K562 (cell line): ENCODE measurements at regions not wholly inside any gene's neighbourhood (a gene's known extent, or its start where the extent isn't known, plus 50 kb on each side); places are given as distances from the start of the nearest gene placed in this dataset.

Experiments used
- ATAC-seq: fragments of 200-7000 bp; cut with Tn5 transposase; 3 replicates; pipeline ENCODE4 v1.9.1; 2020; ENCODE audit warnings: moderate library complexity
- BruUV-seq: library from RNA; stranded (reverse); fragments of 400-500 nt; replicated peaks from 2 replicates; lab custom pipeline; 2021; lab: Mats Ljungman, UMichigan
- CTCF ChIA-PET: fragments of 300-600 bp; formaldehyde crosslinking; extraction: SDS; loops from one replicate; lab custom pipeline; 2021; ENCODE audit warnings: low intra/inter-chr PET ratio; lab: Yijun Ruan, JAX
- POLR2A ChIA-PET: fragments of 300-600, 350-650 bp; sonication (Branson Sonifier 250); formaldehyde crosslinking; extraction: SDS; loops from one replicate; lab custom pipeline; 2021; ENCODE audit warnings: antibody characterized with exemption, inconsistent platforms; lab: Yijun Ruan, JAX
- DNase-seq, 4 experiments: peaks; one replicate each; pipeline versions ENCODE4 v3.0.0 to v3.0.0-alpha.2; 2011 to 2018; ENCODE audit warnings: low spot score in 3 of 4, mixed read lengths in 3 of 4; ENCODE audit errors: extremely low read depth in 1 of 4
- FAIRE-seq: peaks from 2 replicates; lab custom pipeline; 2011; peaks lifted over from hg19 to GRCh38; lab: Jason Lieb, UNC
- H2AFZ ChIP-seq: 2 replicates; pipeline ENCODE4 v1.6.0; 2011; ENCODE audit warnings: low read depth, low read length, control low read depth, inconsistent platforms
- H3K27ac ChIP-seq: fragments of 200-600 bp; 3 replicates; pipeline ENCODE4 v1.8.0; 2011; ENCODE audit warnings: low read depth, mild to moderate bottlenecking, control low read depth, inconsistent platforms, low read length, moderate library complexity, mixed read lengths; ENCODE audit errors: extremely low read depth
- H3K27me3 ChIP-seq, 2 experiments: fragments of 300-600 bp in 1 of 2; 2 replicates in 1 of 2; 3 replicates in 1 of 2; pipeline versions ENCODE4 v1.6.0 to v1.8.0; 2011; ENCODE audit warnings: inconsistent platforms in 2 of 2, low read length in 2 of 2, mild to moderate bottlenecking in 1 of 2, mixed read lengths in 1 of 2, moderate library complexity in 1 of 2; ENCODE audit not compliant: control insufficient read depth in 2 of 2, insufficient read depth in 2 of 2
- H3K36me3 ChIP-seq: fragments of 300-600 bp; 3 replicates; pipeline ENCODE4 v1.8.0; 2011; ENCODE audit warnings: mild to moderate bottlenecking, low read length, inconsistent platforms; ENCODE audit not compliant: control insufficient read depth, insufficient read depth
- H3K4me1 ChIP-seq, 2 experiments: fragments of 200-600 bp in 1 of 2; replicated peaks in 1 of 2; 2 replicates in 1 of 2; 3 replicates in 1 of 2; pipeline versions ENCODE4 v1.5.1 to v1.8.0; 2011; ENCODE audit warnings: inconsistent platforms in 2 of 2, low read length in 2 of 2, mild to moderate bottlenecking in 1 of 2, mixed read lengths in 1 of 2, moderate library complexity in 1 of 2; ENCODE audit not compliant: control insufficient read depth in 2 of 2, insufficient read depth in 2 of 2
- H3K4me2 ChIP-seq: 2 replicates; pipeline ENCODE4 v1.6.1; 2011; ENCODE audit warnings: low read length, control low read depth, inconsistent platforms, mixed read lengths; ENCODE audit not compliant: insufficient read depth
- H3K4me3 ChIP-seq: fragments of 200-600 bp; sonication (generic), shearing (Covaris generic); 2 replicates; pipeline ENCODE4 v1.5.1; 2016; ENCODE audit warnings: control low read depth, inconsistent platforms
- H3K79me2 ChIP-seq: fragments of 200-600 bp; 3 replicates; pipeline ENCODE4 v1.8.0; 2011; ENCODE audit warnings: low read length, inconsistent platforms; ENCODE audit not compliant: control insufficient read depth, insufficient read depth
- H3K9ac ChIP-seq, 2 experiments: 2 replicates each; pipeline versions ENCODE4 v1.6.0 to v1.6.1; 2011; ENCODE audit warnings: low read depth in 2 of 2, low read length in 2 of 2, control low read depth in 1 of 2, inconsistent platforms in 1 of 2, mild to moderate bottlenecking in 1 of 2, mixed read lengths in 1 of 2; ENCODE audit not compliant: insufficient read depth in 1 of 2
- H3K9me1 ChIP-seq: one replicate; pipeline ENCODE4 v1.6.0; 2011; ENCODE audit warnings: inconsistent platforms, mild to moderate bottlenecking, low read length, moderate library complexity; ENCODE audit not compliant: control insufficient read depth, insufficient read depth
- H3K9me3 ChIP-seq: replicated peaks from 2 replicates; pipeline ENCODE4 v1.5.1; 2011; ENCODE audit warnings: low read depth, low read length, inconsistent platforms; ENCODE audit not compliant: control insufficient read depth, insufficient read depth
- H4K20me1 ChIP-seq: replicated peaks from 2 replicates; pipeline ENCODE4 v1.6.1; 2011; ENCODE audit warnings: low read length, inconsistent platforms, mixed read lengths; ENCODE audit not compliant: control insufficient read depth, insufficient read depth
- CEBPB ChIP-seq: fragments of 450-650 bp; IDR thresholded peaks from 2 replicates; pipeline ENCODE4 v1.6.1; 2016; ENCODE audit warnings: missing genetic modification characterization, missing compliant biosample characterization
- CEBPG ChIP-seq, 3 experiments: fragments of 200-800 bp in 1 of 3; sonication (Bioruptor generic) in 1 of 3; sonication (generic) in 1 of 3; formaldehyde crosslinking in 1 of 3; IDR thresholded peaks in 2 of 3; conservative IDR thresholded peaks in 1 of 3; 2 replicates each; pipeline versions ENCODE4 v1.6.1 to v1.8.0; 2016 to 2022; ENCODE audit warnings: missing compliant biosample characterization in 2 of 3, missing genetic modification characterization in 2 of 3, mild to moderate bottlenecking in 1 of 3, missing genetic modification reagents in 1 of 3
- ZFX ChIP-seq: sonication (generic); formaldehyde crosslinking; IDR thresholded peaks from 2 replicates; pipeline ENCODE4 v1.8.0; 2022; ENCODE audit warnings: mild to moderate bottlenecking, missing genetic modification reagents, moderate library complexity
- ZNF655 ChIP-seq: fragments of 250-450 bp; sonication (Bioruptor Pico); IDR thresholded peaks from 2 replicates; pipeline ENCODE4 v1.5.0; 2021
- ZNF75A ChIP-seq: fragments of 450-650 bp; formaldehyde crosslinking; IDR thresholded peaks from 2 replicates; pipeline ENCODE4 v1.4.0; 2020; ENCODE audit warnings: mild to moderate bottlenecking
- WGBS: fragments of 100-300 bp; shearing (Covaris generic); methylation state at CpG from one replicate; pipeline ENCODE4 v1.1.6; 2016; ENCODE audit warnings: low coverage, mixed read lengths; ENCODE audit not compliant: insufficient coverage; ENCODE audit errors: missing lambda C conversion rate; 5-methylcytosine and 5-hydroxymethylcytosine counted together
- in situ Hi-C: fragments of 300-500 bp; cut with MboI; formaldehyde crosslinking; loops from 4 replicates; pipeline ENCODE4 v1.15.0; 2018; ENCODE audit warnings: inconsistent platforms, mixed read lengths
- intact Hi-C: fragments of 100-400 bp; cut with micrococcal nuclease; formaldehyde crosslinking; loops from 2 replicates; pipeline ENCODE4 v1.14.2; 2022
- TF ChIP-seq, protein P1 (sequence below): fragments of 250-450 bp; sonication (Bioruptor Pico); IDR thresholded peaks from 2 replicates; pipeline ENCODE4 v1.6.1; 2021; ENCODE audit warnings: mild to moderate bottlenecking

GRCh38 chr3:195007151-195007550, 263.8 kb downstream of the XXYLT1 start (continued):
- no peak for TF ChIP-seq ZNF655 (CRISPR knock-in tag)
- no peak for TF ChIP-seq ZNF75A
- TF ChIP-seq, protein P1, sequence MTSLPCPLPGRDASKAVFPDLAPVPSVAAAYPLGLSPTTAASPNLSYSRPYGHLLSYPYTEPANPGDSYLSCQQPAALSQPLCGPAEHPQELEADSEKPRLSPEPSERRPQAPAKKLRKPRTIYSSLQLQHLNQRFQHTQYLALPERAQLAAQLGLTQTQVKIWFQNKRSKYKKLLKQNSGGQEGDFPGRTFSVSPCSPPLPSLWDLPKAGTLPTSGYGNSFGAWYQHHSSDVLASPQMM (CRISPR knock-in tag): no peak

DNA sequence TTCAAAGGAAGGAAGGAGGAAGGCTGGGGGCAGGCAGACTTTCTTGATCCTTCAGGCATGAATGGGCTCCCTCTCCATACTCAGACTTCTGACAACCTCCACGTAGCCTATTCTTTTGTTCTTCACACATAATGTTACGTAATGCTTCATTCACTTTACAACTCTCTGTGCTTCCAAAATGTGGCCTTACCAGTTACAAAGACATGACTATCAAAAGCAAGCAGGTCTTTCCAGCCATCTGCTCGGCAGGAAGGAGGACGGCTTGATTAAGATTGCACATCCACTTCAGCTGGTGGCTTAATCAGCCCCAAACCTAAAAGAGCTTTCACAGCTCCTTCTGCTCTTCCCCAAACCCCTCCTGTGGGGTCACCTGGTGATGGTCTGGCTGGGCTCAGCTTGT, 263.2 kb downstream of the XXYLT1 start:
- 2% methylated on average over 4 of the region's 4 CpGs for WGBS
- no peak overlapping the region for H3K27ac ChIP-seq
- no peaks in the 10 kb centered on the region for H3K9me3 ChIP-seq
- intact Hi-C loops: no loop called here
- no TSS peak for BruUV-seq
- no peaks in the 10 kb centered on the region for H4K20me1 ChIP-seq
- no peak overlapping the region for H3K4me2 ChIP-seq
- peaks cover 24 to 71% of the 10 kb centered on the region in 2 experiments for H3K27me3 ChIP-seq
- in situ Hi-C loops: no loop called here
- H3K36me3 ChIP-seq: no peaks in the 10 kb centered on the region
- H3K4me1 ChIP-seq: peaks cover 0 to 6% of the 10 kb centered on the region in 2 experiments; a peak in 3 of 5 replicates
- ChIA-PET CTCF (no interaction called here), POLR2A (interaction anchor here (0.6 to 1.1 kb wide), 2 partner anchors 12 to 1564 kb away, joined by 3 read pairs; no protein-coding TSS in a partner anchor)
- H3K79me2 ChIP-seq: no peaks in the 10 kb centered on the region
- TF ChIP-seq CEBPG (CRISPR knock-in tag; IDR thresholded peaks at IDR 0.05) (no peak), CEBPG (tag; conservative IDR thresholded peaks at IDR 0.05 in 1 of 2, IDR thresholded peaks at IDR 0.05 in 1 of 2) (0 out of 4 replicates have a peak, but pooled peaks of 1 of the 2 experiments have one; percentile 46), ZFX (CRISPR knock-in tag) (no peak), CEBPB (peak; percentile 33; the same call in 1 of the 2 replicates)
- H3K4me3 ChIP-seq: no peak overlapping the region
- DNase-seq (no peak), FAIRE-seq (no peak), ATAC-seq (no peak)
- no peaks in the 10 kb centered on the region for H3K9me1 ChIP-seq
- no peak overlapping the region for H3K9ac ChIP-seq
- no peak overlapping the region for H2AFZ ChIP-seq
